Neural crest cell (in vitro differentiated cells): ENCODE measurements at regions not wholly inside any gene's neighbourhood (a gene's known extent, or its start where the extent isn't known, plus 50 kb on each side); places are given as distances from the start of the nearest gene placed in this dataset.
"Not testable (repeated sequence)": the region's sequence is repeated elsewhere in the genome, so short reads cannot be mapped to it uniquely, and the experiment has no call there.

Experiments used
- DNase-seq: peaks from one replicate; pipeline ENCODE4 v3.0.0; 2021; ENCODE audit warnings: low read depth, mixed read lengths, low spot score
- H3K27ac Mint-ChIP-seq: one replicate; pipeline ENCODE4 v1.8.0; 2021; ENCODE audit warnings: mild to moderate bottlenecking, mixed read lengths; ENCODE audit not compliant: unreplicated experiment
- H3K27me3 Mint-ChIP-seq: 2 replicates; pipeline ENCODE4 v1.8.0; 2021; ENCODE audit warnings: low read depth, mild to moderate bottlenecking, mixed read lengths
- H3K36me3 Mint-ChIP-seq: 2 replicates; pipeline ENCODE4 v1.8.0; 2021; ENCODE audit warnings: low read depth, mild to moderate bottlenecking, mixed read lengths
- H3K4me1 Mint-ChIP-seq: 2 replicates; pipeline ENCODE4 v1.8.0; 2021; ENCODE audit warnings: mixed read lengths
- H3K4me3 Mint-ChIP-seq: one replicate; pipeline ENCODE4 v1.8.0; 2021; ENCODE audit warnings: mild to moderate bottlenecking, mixed read lengths
- H3K9me3 Mint-ChIP-seq: 2 replicates; pipeline ENCODE4 v1.8.0; 2021; ENCODE audit warnings: mixed read lengths
- CTCF ChIP-seq: fragments of 200-600 bp; sonication (generic); conservative IDR thresholded peaks from 2 replicates; pipeline ENCODE4 v1.5.0; 2021; ENCODE audit warnings: antibody characterized with exemption, mild to moderate bottlenecking

GRCh38 chr13:73521290-73521624, 462.5 kb downstream of the KLF5 start:
- peaks cover 7% of the 10 kb centered on the region for H3K4me1 Mint-ChIP-seq
- no peak overlapping the region for H3K4me3 Mint-ChIP-seq
- no peaks in the 10 kb centered on the region for H3K36me3 Mint-ChIP-seq
- H3K27ac Mint-ChIP-seq: no peak overlapping the region
- no peaks in the 10 kb centered on the region for H3K9me3 Mint-ChIP-seq
- DNase-seq: no peak
- H3K27me3 Mint-ChIP-seq: no peaks in the 10 kb centered on the region
- TF ChIP-seq CTCF: no peak

- H3K4me1 Mint-ChIP-seq: peaks cover 7% of the 10 kb centered on the region
- no peaks in the 10 kb centered on the region for H3K9me3 Mint-ChIP-seq
- TF ChIP-seq CTCF: no peak
- no peak overlapping the region for H3K4me3 Mint-ChIP-seq
- no peak overlapping the region for H3K27ac Mint-ChIP-seq
- no peak for DNase-seq
- H3K27me3 Mint-ChIP-seq: no peaks in the 10 kb centered on the region
- no peaks in the 10 kb centered on the region for H3K36me3 Mint-ChIP-seq
Observed at GRCh38 chr13:73520566-73521289, 461.9 kb downstream of the KLF5 start.

- not testable (repeated sequence) for H3K9me3 Mint-ChIP-seq, H3K4me1 Mint-ChIP-seq, DNase-seq, H3K27me3 Mint-ChIP-seq, H3K4me3 Mint-ChIP-seq, H3K27ac Mint-ChIP-seq, H3K36me3 Mint-ChIP-seq
Observed at GRCh38 chr13:73520135-73520534, 461.3 kb downstream of the KLF5 start.

GRCh38 chr13:73519396-73520116, 460.8 kb downstream of the KLF5 start:
- DNase-seq: no peak
- Mint-ChIP-seq H3K27me3 (no peaks in the 10 kb centered on the region), H3K4me3 (no peak overlapping the region), H3K27ac (no peak overlapping the region), H3K9me3 (no peaks in the 10 kb centered on the region), H3K36me3 (no peaks in the 10 kb centered on the region), H3K4me1 (peaks cover 7% of the 10 kb centered on the region)
- TF ChIP-seq CTCF: no peak

- no peak overlapping the region for H3K27ac Mint-ChIP-seq
- H3K4me3 Mint-ChIP-seq: no peak overlapping the region
- no peak for TF ChIP-seq CTCF
- peaks cover 7% of the 10 kb centered on the region for H3K4me1 Mint-ChIP-seq
- H3K27me3 Mint-ChIP-seq: no peaks in the 10 kb centered on the region
- H3K36me3 Mint-ChIP-seq: no peaks in the 10 kb centered on the region
- DNase-seq: no peak
- no peaks in the 10 kb centered on the region for H3K9me3 Mint-ChIP-seq
Observed at GRCh38 chr13:73517766-73518165, 459.0 kb downstream of the KLF5 start.

- Mint-ChIP-seq H3K27ac (no peak overlapping the region), H3K27me3 (no peaks in the 10 kb centered on the region), H3K4me1 (peaks cover 7% of the 10 kb centered on the region), H3K4me3 (no peak overlapping the region), H3K9me3 (no peaks in the 10 kb centered on the region), H3K36me3 (no peaks in the 10 kb centered on the region)
- no peak for TF ChIP-seq CTCF
- no peak for DNase-seq
Observed at GRCh38 chr13:73516731-73517130, 457.9 kb downstream of the KLF5 start.
